ENCODE measurements at regions not wholly inside any gene's neighbourhood (a gene's known extent, or its start where the extent isn't known, plus 50 kb on each side); places are given as distances from the start of the nearest gene placed in this dataset.

DNA sequence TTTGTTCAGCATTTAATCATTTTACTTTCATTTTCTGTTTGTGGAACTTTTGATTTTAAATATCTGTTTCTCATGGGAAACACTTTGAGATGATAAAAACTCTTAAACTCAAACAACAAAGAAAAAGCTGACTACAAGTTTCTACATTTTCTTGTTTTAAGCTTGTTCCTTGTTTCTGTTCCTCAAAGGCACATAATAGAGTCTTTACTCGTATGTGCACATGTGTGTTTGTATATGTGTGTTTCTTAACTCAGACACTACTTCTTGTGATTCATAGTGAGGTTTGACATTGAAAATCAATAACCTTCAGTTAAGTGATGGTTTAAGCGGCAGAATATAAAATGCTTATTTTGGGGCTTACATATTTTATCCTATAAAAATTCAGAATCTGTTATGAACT lies 786.7 kb upstream of the EPHA6 start:
- DNase-seq: no peak

DNA sequence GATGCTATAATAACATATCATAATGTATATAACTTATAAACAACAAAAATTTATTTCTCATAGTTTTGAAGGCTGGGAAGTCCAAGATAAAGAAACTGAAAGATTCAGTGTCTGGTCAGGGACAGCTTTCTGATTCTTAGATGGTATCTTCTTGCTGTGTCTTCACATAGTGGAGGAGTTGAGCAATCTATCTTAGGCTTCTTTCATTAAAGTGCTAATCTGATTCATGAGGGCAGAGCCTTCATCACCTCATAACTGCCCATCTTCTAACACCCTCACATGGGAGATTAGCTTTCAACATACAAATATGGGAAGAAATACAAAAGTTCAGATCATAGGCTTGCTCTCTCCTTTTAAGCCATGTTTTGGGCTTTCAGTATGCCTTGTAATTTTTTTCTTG lies 774.8 kb upstream of the EPHA6 start:
- no peak for DNase-seq

DNA sequence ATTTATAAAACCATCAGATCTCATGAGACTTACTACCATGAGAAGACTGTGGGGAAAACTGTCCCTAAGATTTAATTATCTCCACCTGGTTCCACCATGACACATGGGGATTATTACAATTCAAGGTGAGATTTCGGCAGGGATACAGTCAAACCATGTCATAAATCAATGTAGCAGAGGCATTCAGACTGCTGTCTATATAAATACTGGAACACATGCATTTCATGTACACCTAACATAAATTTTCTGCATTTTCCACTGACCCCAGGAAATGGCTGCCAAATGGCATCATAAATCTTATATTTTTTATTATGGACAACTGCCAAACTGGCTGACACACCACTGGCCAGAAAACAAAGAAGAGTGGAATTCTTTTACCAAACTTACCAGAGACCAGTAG lies 755.1 kb upstream of the EPHA6 start:
- no peak for DNase-seq

DNA sequence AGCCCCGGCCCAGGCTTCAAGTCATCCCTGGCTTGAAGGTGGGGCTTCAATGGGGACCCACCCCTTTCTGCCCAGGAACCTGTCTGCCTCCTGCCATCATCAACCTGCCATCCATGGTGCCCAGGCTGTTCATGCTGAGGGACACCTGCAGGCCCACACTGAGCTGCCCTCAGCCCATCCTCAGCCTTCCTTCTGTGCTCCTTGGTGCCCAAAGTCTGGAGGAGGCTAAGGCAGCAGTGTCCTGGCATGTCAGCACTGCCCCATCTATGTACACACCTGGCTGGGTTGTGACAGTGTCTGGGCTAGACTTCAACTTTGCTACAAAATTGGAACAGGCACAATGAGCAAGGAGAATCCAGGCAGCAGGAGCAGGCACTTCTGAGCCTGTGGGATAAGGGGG lies 745.3 kb upstream of the EPHA6 start:
- no peak for DNase-seq

DNA sequence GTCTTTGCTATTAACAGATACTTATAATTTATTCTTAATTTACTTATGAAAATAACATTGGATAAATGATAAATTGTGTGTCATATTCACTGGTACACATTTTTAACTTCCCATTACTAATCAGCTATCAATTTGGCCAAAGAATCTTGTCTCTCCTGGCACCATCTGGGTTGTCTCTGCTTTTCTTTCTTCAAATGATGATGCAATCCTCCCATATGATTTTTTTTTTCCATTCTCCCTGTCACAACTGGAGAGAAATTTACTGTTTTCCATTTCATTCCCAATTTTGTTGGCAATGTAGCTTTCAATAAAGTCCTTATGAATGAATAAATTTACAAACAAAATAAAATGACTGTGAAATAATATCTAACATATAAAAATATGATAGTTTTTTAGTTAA lies 743.7 kb upstream of the EPHA6 start:
- DNase-seq: no peak

DNA sequence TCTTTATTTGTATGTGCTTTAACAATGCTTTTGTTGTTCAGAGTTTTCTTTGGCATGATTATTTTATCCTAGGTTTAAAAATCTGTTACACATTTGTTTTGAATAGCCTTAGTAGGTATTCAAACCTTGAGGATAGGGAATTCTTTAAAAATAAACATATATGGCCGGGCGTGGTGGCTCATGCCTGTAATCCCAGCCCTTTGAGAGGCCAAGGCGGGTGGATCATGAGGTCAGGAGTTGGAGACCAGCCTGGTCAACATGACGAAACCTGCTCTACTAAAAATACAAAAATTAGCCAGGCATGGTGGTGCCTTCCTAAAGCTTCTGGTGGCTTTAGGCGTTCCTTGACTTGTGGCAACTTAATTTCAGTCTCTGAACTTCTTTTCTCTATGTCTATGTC lies 743.3 kb upstream of the EPHA6 start:
- no peak for DNase-seq

DNA sequence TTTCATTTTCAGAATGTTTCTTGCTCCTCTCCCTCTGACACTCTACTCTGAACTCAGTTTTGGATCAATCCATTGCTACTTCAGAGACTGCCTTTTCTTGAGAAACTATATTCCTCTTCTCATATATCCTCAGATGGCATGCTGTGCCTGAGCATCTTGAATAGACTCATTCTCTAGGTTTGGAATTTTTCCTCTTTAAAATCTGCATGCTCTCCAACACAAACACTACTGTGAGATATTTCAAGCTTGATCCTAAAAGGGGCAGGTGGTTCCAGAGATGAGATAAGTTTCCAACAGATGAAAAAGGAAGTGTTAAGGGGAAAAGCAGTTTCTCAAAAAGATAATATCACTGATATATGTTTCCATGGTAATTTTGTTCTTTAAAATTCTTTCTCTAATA lies 742.2 kb upstream of the EPHA6 start:
- no peak for DNase-seq

DNA sequence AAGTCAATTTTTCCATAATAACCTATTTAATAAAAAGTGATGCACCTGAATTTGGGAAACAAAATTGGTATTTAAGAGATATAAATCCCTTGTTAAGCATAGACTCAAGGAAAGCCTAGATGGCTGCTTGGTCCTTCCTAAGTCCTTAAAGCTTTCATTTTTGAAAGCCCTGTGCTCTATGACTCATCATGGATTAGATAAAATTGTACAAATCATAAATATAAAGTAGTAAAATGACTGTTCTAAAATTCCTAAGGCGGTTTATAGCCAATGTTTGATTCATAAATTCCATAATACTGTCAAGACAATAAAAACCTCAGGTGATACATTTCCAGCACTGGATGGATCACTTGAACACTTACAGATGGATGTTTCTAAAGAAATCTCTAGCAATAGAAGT lies 730.8 kb upstream of the EPHA6 start:
- no peak for DNase-seq

DNA sequence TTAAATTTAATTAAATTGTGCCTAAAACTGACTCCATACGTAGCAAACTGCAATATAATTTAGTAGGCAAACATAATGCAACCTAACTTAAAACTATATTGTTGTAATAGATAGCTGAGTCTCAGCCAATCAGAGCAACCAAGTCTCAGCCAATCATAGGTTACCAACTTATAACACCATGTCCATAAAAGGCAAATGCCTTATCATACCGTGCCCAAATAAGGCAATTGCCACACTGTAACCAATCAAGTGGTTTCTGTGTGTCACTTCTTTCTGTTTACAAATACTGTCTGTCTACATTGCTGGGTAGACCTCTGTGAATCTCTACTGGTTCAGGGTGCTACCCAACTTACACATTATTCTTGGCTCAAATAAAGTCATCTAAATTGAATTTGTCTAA lies 728.4 kb upstream of the EPHA6 start:
- no peak for DNase-seq

DNA sequence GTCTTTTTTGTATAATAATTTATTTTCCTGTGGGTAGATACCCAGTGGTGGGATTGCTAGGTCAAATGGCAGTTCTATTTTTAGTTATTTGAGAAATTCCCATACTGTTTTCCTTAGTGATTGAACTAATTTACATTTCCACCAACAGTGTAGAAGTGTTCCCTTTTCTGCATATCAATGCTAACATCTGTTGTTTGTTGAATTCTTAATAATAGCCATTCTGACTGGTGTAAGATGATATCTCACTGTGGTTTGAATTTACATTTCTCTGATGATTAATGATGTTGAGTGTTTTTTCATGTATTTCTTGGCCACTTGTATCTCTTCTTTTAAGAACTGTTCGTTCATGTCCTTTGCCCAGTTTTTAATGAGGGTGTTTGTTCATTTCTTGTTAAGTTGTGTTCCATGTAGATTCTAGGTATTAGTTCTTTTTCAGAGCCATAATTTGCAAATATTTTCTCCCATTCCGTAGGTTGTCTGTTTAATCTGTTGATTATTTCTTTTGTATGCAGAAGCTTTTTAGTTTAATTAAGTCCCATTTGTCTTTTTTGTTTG lies 713.3 kb upstream of the EPHA6 start:
- DNase-seq: no peak

DNA sequence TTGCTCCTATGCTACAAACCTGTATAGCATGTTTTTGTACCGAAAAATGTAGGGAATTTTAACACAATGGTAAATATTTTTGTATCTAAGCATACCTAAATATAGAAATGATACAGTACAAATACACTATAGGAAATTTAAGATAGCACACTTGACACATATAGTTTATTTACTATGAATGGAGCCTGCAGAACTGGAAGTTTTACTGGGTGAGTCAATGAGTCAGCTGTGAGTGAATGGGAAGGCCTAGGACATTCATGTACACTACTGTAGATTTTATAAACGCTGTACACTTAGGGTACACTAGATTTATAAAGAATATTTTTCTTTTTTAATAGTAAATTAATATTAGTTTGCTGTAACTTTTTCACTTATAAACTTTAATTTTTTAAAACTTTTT lies 707.7 kb upstream of the EPHA6 start:
- DNase-seq: no peak
